Osteoblast (primary cell): ENCODE measurements at regions not wholly inside any gene's neighbourhood (a gene's known extent, or its start where the extent isn't known, plus 50 kb on each side); places are given as distances from the start of the nearest gene placed in this dataset.

Experiments used
- DNase-seq: peaks from one replicate; pipeline ENCODE4 v3.0.0; 2011; ENCODE audit warnings: low spot score, mixed read lengths; ENCODE audit not compliant: insufficient read length; ENCODE audit errors: missing footprints
- H2AFZ ChIP-seq: 2 replicates; pipeline ENCODE4 v1.6.0; 2011; ENCODE audit warnings: mild to moderate bottlenecking, low read length
- H3K27ac ChIP-seq: 2 replicates; pipeline ENCODE4 v1.5.1; 2011; ENCODE audit warnings: mild to moderate bottlenecking, low read depth, low read length, moderate library complexity
- H3K27me3 ChIP-seq: 2 replicates; pipeline ENCODE4 v1.6.0; 2012; ENCODE audit warnings: mild to moderate bottlenecking, control low read depth, inconsistent platforms, low read length, moderate library complexity; ENCODE audit not compliant: insufficient read depth
- H3K36me3 ChIP-seq: 2 replicates; pipeline ENCODE4 v1.5.1; 2011; ENCODE audit warnings: mild to moderate bottlenecking, low read length, control low read depth, moderate library complexity; ENCODE audit not compliant: insufficient read depth
- H3K4me1 ChIP-seq: 2 replicates; pipeline ENCODE4 v1.5.1; 2011; ENCODE audit warnings: mild to moderate bottlenecking, low read length, control low read depth, moderate library complexity; ENCODE audit not compliant: insufficient read depth
- H3K4me2 ChIP-seq: 2 replicates; pipeline ENCODE4 v1.6.0; 2011; ENCODE audit warnings: mild to moderate bottlenecking, low read length; ENCODE audit not compliant: insufficient read depth
- H3K4me3 ChIP-seq: fragments of 200-600 bp; sonication (generic); 3 replicates; pipeline ENCODE4 v1.5.1; 2012; ENCODE audit warnings: mild to moderate bottlenecking, low read length, inconsistent platforms; ENCODE audit not compliant: insufficient read depth
- H3K79me2 ChIP-seq: 2 replicates; pipeline ENCODE4 v1.6.0; 2012; ENCODE audit warnings: mild to moderate bottlenecking, low read length, control low read depth, inconsistent platforms; ENCODE audit not compliant: insufficient read depth
- H3K9me3 ChIP-seq: 2 replicates; pipeline ENCODE4 v1.5.1; 2011; ENCODE audit warnings: low read depth, low read length, control low read depth
- H4K20me1 ChIP-seq: 2 replicates; pipeline ENCODE4 v1.6.0; 2012; ENCODE audit warnings: mild to moderate bottlenecking, low read length, control low read depth; ENCODE audit not compliant: insufficient read depth
- TF ChIP-seq, protein P1 (sequence below): IDR thresholded peaks from 2 replicates; pipeline ENCODE4 v1.5.1; 2011; ENCODE audit warnings: mild to moderate bottlenecking, low read depth, low read length, moderate library complexity; ENCODE audit errors: extremely low read depth

- H3K4me2 ChIP-seq: no peak overlapping the region
- no peaks in the 10 kb centered on the region for H3K79me2 ChIP-seq
- no peaks in the 10 kb centered on the region for H3K9me3 ChIP-seq
- TF ChIP-seq, protein P1, sequence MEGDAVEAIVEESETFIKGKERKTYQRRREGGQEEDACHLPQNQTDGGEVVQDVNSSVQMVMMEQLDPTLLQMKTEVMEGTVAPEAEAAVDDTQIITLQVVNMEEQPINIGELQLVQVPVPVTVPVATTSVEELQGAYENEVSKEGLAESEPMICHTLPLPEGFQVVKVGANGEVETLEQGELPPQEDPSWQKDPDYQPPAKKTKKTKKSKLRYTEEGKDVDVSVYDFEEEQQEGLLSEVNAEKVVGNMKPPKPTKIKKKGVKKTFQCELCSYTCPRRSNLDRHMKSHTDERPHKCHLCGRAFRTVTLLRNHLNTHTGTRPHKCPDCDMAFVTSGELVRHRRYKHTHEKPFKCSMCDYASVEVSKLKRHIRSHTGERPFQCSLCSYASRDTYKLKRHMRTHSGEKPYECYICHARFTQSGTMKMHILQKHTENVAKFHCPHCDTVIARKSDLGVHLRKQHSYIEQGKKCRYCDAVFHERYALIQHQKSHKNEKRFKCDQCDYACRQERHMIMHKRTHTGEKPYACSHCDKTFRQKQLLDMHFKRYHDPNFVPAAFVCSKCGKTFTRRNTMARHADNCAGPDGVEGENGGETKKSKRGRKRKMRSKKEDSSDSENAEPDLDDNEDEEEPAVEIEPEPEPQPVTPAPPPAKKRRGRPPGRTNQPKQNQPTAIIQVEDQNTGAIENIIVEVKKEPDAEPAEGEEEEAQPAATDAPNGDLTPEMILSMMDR: no peak
- no peak overlapping the region for H3K4me3 ChIP-seq
- no peaks in the 10 kb centered on the region for H4K20me1 ChIP-seq
- H3K36me3 ChIP-seq: no peaks in the 10 kb centered on the region
- H2AFZ ChIP-seq: no peak overlapping the region
- no peaks in the 10 kb centered on the region for H3K27me3 ChIP-seq
- DNase-seq: no peak
- H3K27ac ChIP-seq: no peak overlapping the region
- no peaks in the 10 kb centered on the region for H3K4me1 ChIP-seq
Measured at GRCh38 chr6:12364621-12365020, 74.5 kb downstream of the EDN1 start.

DNA sequence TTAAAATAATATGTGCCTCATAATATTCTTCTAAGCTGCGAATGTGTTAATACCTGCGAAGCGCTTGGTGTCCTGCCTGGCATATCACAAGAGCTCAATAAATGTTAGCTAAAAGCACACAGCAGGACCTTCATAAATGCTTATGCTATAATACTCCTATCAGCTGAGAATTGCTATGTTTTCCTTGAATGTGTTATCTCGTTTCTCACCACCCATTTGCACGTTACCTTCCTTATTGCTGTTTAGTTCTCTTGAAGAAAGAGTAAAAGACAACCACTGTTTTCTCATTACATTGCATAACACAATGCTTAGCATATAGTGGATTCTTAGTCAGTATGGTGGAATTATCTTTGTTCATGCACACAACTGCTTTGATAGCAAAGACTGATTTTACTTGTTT is 76.6 kb downstream of the EDN1 start:
- DNase-seq: peak; percentile 30
- no peak overlapping the region for H3K27ac ChIP-seq
- no peaks in the 10 kb centered on the region for H4K20me1 ChIP-seq
- no peaks in the 10 kb centered on the region for H3K36me3 ChIP-seq
- no peak overlapping the region for H3K4me3 ChIP-seq
- TF ChIP-seq, protein P1: no peak
- H3K4me2 ChIP-seq: no peak overlapping the region
- no peaks in the 10 kb centered on the region for H3K4me1 ChIP-seq
- H3K9me3 ChIP-seq: no peaks in the 10 kb centered on the region
- no peaks in the 10 kb centered on the region for H3K79me2 ChIP-seq
- no peak overlapping the region for H2AFZ ChIP-seq
- no peaks in the 10 kb centered on the region for H3K27me3 ChIP-seq

DNA sequence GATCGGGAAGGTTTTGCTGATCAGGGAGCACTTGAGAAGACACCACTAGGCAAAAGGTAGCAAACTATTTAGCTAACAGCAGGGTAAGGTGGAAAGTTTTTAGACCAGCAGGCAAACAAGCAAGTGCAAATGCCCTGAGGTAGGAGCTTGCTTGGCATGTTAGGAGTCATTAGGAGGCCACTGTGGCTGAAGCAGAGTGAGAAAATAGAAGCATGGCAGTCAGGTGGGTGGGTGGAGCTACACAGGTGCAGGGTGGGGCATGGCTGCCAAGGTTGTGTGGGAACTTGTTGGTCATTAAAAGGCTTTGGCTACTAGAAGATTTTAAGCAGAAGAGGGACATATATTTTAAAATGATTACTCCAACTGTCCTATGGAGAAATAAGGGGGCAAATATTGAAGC is 77.3 kb downstream of the EDN1 start:
- TF ChIP-seq, protein P1: no peak
- peaks cover under 1% of the 10 kb centered on the region for H3K27me3 ChIP-seq
- H2AFZ ChIP-seq: no peak overlapping the region
- H3K79me2 ChIP-seq: no peaks in the 10 kb centered on the region
- no peaks in the 10 kb centered on the region for H3K4me1 ChIP-seq
- no peak overlapping the region for H3K27ac ChIP-seq
- no peaks in the 10 kb centered on the region for H3K9me3 ChIP-seq
- no peak for DNase-seq
- no peaks in the 10 kb centered on the region for H3K36me3 ChIP-seq
- H3K4me3 ChIP-seq: no peak overlapping the region
- no peak overlapping the region for H3K4me2 ChIP-seq
- H4K20me1 ChIP-seq: no peaks in the 10 kb centered on the region

GRCh38 chr6:12369355-12369754 is 79.2 kb downstream of the EDN1 start:
- H3K36me3 ChIP-seq: no peaks in the 10 kb centered on the region
- TF ChIP-seq, protein P1: no peak

More at GRCh38 chr6:12369355-12369754, 79.2 kb downstream of the EDN1 start:
- H3K4me1 ChIP-seq: no peaks in the 10 kb centered on the region
- H4K20me1 ChIP-seq: no peaks in the 10 kb centered on the region
- no peaks in the 10 kb centered on the region for H3K79me2 ChIP-seq
- H3K4me2 ChIP-seq: no peak overlapping the region
- no peak for DNase-seq
- H2AFZ ChIP-seq: no peak overlapping the region
- H3K4me3 ChIP-seq: no peak overlapping the region
- no peak overlapping the region for H3K27ac ChIP-seq
- peaks cover 9% of the 10 kb centered on the region for H3K27me3 ChIP-seq
- no peaks in the 10 kb centered on the region for H3K9me3 ChIP-seq
